ENCODE measurements at regions not wholly inside any gene's neighbourhood (a gene's known extent, or its start where the extent isn't known, plus 50 kb on each side); places are given as distances from the start of the nearest gene placed in this dataset.
A peak's percentile ranks its signal among the peaks of the same experiment; 100 is the strongest.

- no peaks in the 10 kb centered on the region for H3K27me3 Mint-ChIP-seq
- no peaks in the 10 kb centered on the region for H3K9me3 Mint-ChIP-seq
- H3K4me1 Mint-ChIP-seq = peaks cover 17% of the 10 kb centered on the region
- ATAC-seq (replicated peaks) = no peak
- no peaks in the 10 kb centered on the region for H3K36me3 Mint-ChIP-seq (ENCODE audit: low read depth)
- no peak overlapping the region for H3K27ac Mint-ChIP-seq
- no peak overlapping the region for H3K4me3 Mint-ChIP-seq
Observed at GRCh38 chr13:39951301-39951700, 295.8 kb downstream of the COG6 start.

DNA sequence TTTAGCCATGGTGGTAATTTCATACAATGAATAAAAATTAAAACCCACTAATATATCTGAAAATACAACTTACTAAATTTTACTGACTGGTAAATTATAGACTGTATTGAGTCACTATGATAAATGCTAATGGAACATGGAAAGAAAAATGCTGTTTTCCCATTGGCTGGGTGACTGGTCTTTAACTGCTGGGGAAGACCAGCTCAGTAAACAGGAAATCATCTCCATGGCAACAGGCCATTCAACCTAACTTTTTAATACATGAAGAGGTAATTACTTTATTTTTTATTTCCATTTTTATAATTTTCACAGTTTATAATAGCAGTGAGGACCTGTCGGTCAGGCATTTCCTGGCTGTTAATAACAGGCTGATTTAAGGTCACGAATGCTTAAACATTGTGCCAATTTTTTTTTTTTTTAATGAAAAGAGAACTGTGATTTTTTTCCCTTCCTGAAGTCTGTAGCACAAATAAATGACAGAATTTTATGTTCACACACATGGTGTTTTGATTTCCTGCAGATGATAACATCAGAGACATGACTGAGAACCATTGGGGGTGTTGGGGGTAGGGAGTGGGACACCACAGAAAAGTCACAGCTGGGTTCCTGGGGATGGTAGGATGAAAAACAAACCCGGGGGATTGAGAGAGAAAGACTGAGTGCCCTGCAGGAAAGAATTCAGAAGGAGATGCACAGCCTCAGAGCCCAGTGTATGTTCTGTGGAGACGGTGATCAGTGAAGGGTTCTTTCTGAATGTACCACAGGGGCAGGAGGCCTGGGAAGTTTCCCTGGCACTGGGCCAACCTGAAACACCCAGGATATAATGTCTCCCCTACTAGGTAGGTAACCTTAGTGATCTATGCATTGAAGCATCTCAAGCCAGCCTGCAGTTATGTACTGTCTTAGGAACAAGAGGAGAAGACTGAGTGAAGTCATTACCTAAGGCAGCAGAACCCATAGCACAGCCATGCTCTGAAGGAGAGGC lies 297.1 kb downstream of the COG6 start:
- peak; percentile 35 for ATAC-seq (replicated peaks)
- peak overlapping the region; percentile 72 for H3K27ac Mint-ChIP-seq
- peaks cover 29% of the 10 kb centered on the region for H3K4me1 Mint-ChIP-seq
- H3K27me3 Mint-ChIP-seq = no peaks in the 10 kb centered on the region
- no peaks in the 10 kb centered on the region for H3K36me3 Mint-ChIP-seq (ENCODE audit: low read depth)
- no peaks in the 10 kb centered on the region for H3K9me3 Mint-ChIP-seq
- H3K4me3 Mint-ChIP-seq = no peak overlapping the region

GRCh38 chr13:39954476-39954875 lies 299.0 kb downstream of the COG6 start:
- H3K9me3 Mint-ChIP-seq = no peaks in the 10 kb centered on the region
- H3K27me3 Mint-ChIP-seq = no peaks in the 10 kb centered on the region

DNA sequence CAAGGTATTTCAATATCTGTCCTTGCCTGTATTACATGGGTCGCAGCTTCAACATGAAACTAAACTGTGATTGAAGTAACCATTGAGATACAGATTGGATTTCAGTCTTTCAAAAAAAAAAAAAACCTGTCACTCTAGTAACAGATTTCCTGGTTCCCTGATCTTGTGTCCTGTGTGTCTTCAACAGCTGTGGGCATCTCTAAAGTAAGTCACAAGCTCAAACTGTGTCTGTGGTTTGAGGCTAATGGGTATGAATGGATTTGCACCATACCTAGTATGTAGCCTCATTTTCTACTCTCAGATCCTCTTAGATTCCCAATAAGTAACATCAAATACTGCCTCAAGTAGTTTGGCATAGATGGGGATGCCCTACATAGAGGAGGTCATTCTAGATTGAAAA lies 300.1 kb downstream of the COG6 start:
- Mint-ChIP-seq H3K9me3 (no peaks in the 10 kb centered on the region), H3K27me3 (no peaks in the 10 kb centered on the region), H3K36me3 (ENCODE audit: low read depth) (no peaks in the 10 kb centered on the region), H3K27ac (peak overlapping the region; percentile 29), H3K4me1 (peaks cover 38% of the 10 kb centered on the region), H3K4me3 (peak overlapping the region; percentile 25)
- ATAC-seq (replicated peaks) = peak; percentile 62

More at GRCh38 chr13:39954476-39954875, 299.0 kb downstream of the COG6 start:
- Mint-ChIP-seq H3K4me3 (no peak overlapping the region), H3K27ac (no peak overlapping the region), H3K4me1 (peaks cover 38% of the 10 kb centered on the region), H3K36me3 (ENCODE audit: low read depth) (no peaks in the 10 kb centered on the region)
- ATAC-seq (replicated peaks) = no peak

DNA sequence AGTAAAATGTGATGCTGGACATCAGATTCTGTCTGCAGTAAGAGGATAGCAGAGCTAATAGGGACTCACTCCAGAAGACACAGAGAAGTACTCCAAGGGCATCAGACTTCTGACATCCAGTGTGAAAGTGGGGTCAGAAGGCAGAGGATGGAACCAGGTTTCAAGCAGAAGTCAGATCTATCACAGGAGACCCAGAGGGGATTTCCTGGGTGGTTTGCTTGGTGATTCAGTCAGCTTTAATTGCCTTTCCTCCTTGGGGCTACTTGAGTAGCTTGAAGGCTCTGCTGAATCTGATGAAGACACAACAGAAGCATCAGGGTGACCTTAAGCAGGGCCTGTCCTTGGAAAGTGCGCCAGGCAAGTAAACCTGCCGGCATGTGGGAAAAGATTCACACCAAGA lies 300.6 kb downstream of the COG6 start:
- Mint-ChIP-seq H3K27ac (peak overlapping the region; percentile 29), H3K9me3 (no peaks in the 10 kb centered on the region), H3K4me1 (peaks cover 38% of the 10 kb centered on the region), H3K36me3 (ENCODE audit: low read depth) (no peaks in the 10 kb centered on the region), H3K27me3 (no peaks in the 10 kb centered on the region), H3K4me3 (peak overlapping the region; percentile 25)
- ATAC-seq (replicated peaks) = peak; percentile 92

- peaks cover 33% of the 10 kb centered on the region for H3K4me1 Mint-ChIP-seq
- ATAC-seq (replicated peaks) = no peak
- no peaks in the 10 kb centered on the region for H3K27me3 Mint-ChIP-seq
- peak overlapping the region; percentile 89 for H3K27ac Mint-ChIP-seq
- H3K36me3 Mint-ChIP-seq (ENCODE audit: low read depth) = no peaks in the 10 kb centered on the region
- peak overlapping the region; percentile 79 for H3K4me3 Mint-ChIP-seq
- H3K9me3 Mint-ChIP-seq = no peaks in the 10 kb centered on the region
Observed at GRCh38 chr13:39957868-39958677, 302.6 kb downstream of the COG6 start.

DNA sequence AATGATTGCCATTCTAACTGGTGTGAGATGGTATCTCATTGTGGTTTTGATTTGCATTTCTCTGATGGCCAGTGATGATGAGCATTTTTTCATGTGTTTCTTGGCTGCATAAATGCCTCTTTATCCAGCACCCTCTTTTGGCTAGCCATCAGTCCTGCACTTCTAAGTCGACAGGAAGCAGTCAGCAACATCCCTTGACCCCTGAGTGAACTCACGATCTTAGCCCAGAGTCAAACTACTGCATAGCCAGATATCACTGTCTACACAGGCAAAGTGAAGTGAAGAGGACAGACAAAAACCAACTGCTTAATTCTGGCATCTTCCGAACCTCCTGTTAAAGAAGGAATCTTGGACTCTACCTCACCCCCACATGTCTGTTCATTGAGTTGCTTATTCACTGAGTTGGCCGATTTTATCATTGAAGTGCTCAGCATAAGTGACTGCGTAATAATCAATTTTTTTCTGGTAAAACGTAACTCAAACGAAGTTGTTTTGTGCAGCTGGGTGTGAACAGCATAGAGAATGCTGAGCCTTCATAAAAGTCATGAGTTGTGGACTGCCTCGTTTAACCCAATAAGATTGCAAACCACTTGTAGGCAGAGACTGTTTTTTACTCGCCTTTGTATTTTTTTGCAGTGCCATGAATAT lies 304.2 kb downstream of the COG6 start:
- peaks cover 30% of the 10 kb centered on the region for H3K4me1 Mint-ChIP-seq
- H3K36me3 Mint-ChIP-seq (ENCODE audit: low read depth) = no peaks in the 10 kb centered on the region
- no peaks in the 10 kb centered on the region for H3K9me3 Mint-ChIP-seq
- no peak overlapping the region for H3K4me3 Mint-ChIP-seq
- H3K27ac Mint-ChIP-seq = no peak overlapping the region
- H3K27me3 Mint-ChIP-seq = no peaks in the 10 kb centered on the region
- ATAC-seq (replicated peaks) = no peak

DNA sequence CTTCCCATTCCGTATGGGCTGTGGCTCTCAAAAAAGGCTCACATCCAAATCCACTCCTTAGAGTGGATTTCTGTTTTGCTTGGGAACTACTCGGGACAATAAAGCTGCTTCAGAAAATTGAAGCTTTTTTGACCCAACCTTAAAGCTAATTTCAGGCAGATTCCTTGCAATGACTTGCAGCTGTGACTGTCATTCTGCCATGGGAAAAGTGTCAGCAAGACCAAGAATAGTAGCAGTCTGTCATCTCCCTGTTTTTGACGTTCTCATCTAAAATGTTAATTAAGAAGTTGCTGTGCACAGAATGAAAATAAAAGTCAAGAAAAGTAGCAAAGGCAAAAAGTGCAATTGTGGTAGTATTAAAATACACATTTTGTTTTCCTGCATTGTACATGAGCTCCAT lies 304.7 kb downstream of the COG6 start:
- Mint-ChIP-seq H3K27ac (no peak overlapping the region), H3K4me3 (no peak overlapping the region), H3K9me3 (no peaks in the 10 kb centered on the region), H3K27me3 (no peaks in the 10 kb centered on the region), H3K36me3 (ENCODE audit: low read depth) (no peaks in the 10 kb centered on the region), H3K4me1 (peaks cover 30% of the 10 kb centered on the region)
- no peak for ATAC-seq (replicated peaks)

GRCh38 chr13:39961036-39961435 lies 305.6 kb downstream of the COG6 start:
- H3K27me3 Mint-ChIP-seq = no peaks in the 10 kb centered on the region
- ATAC-seq (replicated peaks) = no peak
- H3K9me3 Mint-ChIP-seq = no peaks in the 10 kb centered on the region

GRCh38 chr13:39963612-39964011 lies 308.1 kb downstream of the COG6 start:
- H3K9me3 Mint-ChIP-seq = peaks cover 2% of the 10 kb centered on the region
- no peak overlapping the region for H3K4me3 Mint-ChIP-seq
- ATAC-seq (replicated peaks) = no peak
- peaks cover 2% of the 10 kb centered on the region for H3K4me1 Mint-ChIP-seq
- no peak overlapping the region for H3K27ac Mint-ChIP-seq
- no peaks in the 10 kb centered on the region for H3K36me3 Mint-ChIP-seq (ENCODE audit: low read depth)
- H3K27me3 Mint-ChIP-seq = peaks cover 13% of the 10 kb centered on the region

More at GRCh38 chr13:39961036-39961435, 305.6 kb downstream of the COG6 start:
- H3K27ac Mint-ChIP-seq = no peak overlapping the region
- peaks cover 24% of the 10 kb centered on the region for H3K4me1 Mint-ChIP-seq
- no peaks in the 10 kb centered on the region for H3K36me3 Mint-ChIP-seq (ENCODE audit: low read depth)
- H3K4me3 Mint-ChIP-seq = no peak overlapping the region

- peaks cover 15% of the 10 kb centered on the region for H3K27me3 Mint-ChIP-seq
- ATAC-seq (replicated peaks) = no peak
Observed at GRCh38 chr13:39965309-39965708, 309.8 kb downstream of the COG6 start.

GRCh38 chr13:39967199-39967959 lies 311.9 kb downstream of the COG6 start:
- Mint-ChIP-seq H3K9me3 (peaks cover 4% of the 10 kb centered on the region), H3K4me1 (peaks cover 10% of the 10 kb centered on the region), H3K27ac (no peak overlapping the region), H3K4me3 (no peak overlapping the region), H3K27me3 (peaks cover 15% of the 10 kb centered on the region), H3K36me3 (ENCODE audit: low read depth) (no peaks in the 10 kb centered on the region)
- no peak for ATAC-seq (replicated peaks)

More at GRCh38 chr13:39965309-39965708, 309.8 kb downstream of the COG6 start:
- Mint-ChIP-seq H3K4me1 (peaks cover 5% of the 10 kb centered on the region), H3K36me3 (ENCODE audit: low read depth) (no peaks in the 10 kb centered on the region), H3K9me3 (peaks cover 4% of the 10 kb centered on the region), H3K27ac (no peak overlapping the region), H3K4me3 (no peak overlapping the region)

GRCh38 chr13:39968646-39969475 lies 313.4 kb downstream of the COG6 start:
- Mint-ChIP-seq H3K36me3 (ENCODE audit: low read depth) (no peaks in the 10 kb centered on the region), H3K4me1 (peaks cover 10% of the 10 kb centered on the region), H3K27me3 (peaks cover 15% of the 10 kb centered on the region), H3K9me3 (peaks cover 4% of the 10 kb centered on the region), H3K27ac (no peak overlapping the region), H3K4me3 (no peak overlapping the region)
- peak; percentile 42 for ATAC-seq (replicated peaks)
